ENCODE measurements at regions not wholly inside any gene's neighbourhood (a gene's known extent, or its start where the extent isn't known, plus 50 kb on each side); places are given as distances from the start of the nearest gene placed in this dataset.

- TF ChIP-seq CTCF (IDR thresholded peaks at IDR 0.05; ENCODE audit: control insufficient read depth, extremely low read depth, insufficient read depth): no peak
- no peak for DNase-seq (ENCODE audit: low read depth)
- no peak overlapping the region for H3K4me3 ChIP-seq (ENCODE audit: low read depth, low read length)
These were observed 117.4 kb upstream of the GPM6A start for GRCh38 chr4:175929441-175929840.

GRCh38 chr4:175929932-175930331 is 117.9 kb upstream of the GPM6A start:
- DNase-seq (ENCODE audit: low read depth): no peak
- no peak for TF ChIP-seq CTCF (IDR thresholded peaks at IDR 0.05; ENCODE audit: control insufficient read depth, extremely low read depth, insufficient read depth)

GRCh38 chr4:175930471-175930870 is 118.4 kb upstream of the GPM6A start:
- DNase-seq (ENCODE audit: low read depth): no peak
- H3K4me3 ChIP-seq (ENCODE audit: low read depth, low read length): no peak overlapping the region
- TF ChIP-seq CTCF (IDR thresholded peaks at IDR 0.05; ENCODE audit: control insufficient read depth, extremely low read depth, insufficient read depth): no peak

More at GRCh38 chr4:175929932-175930331, 117.9 kb upstream of the GPM6A start:
- no peak overlapping the region for H3K4me3 ChIP-seq (ENCODE audit: low read depth, low read length)

GRCh38 chr4:175932116-175932515 is 120.1 kb upstream of the GPM6A start:
- no peak for TF ChIP-seq CTCF (IDR thresholded peaks at IDR 0.05; ENCODE audit: control insufficient read depth, extremely low read depth, insufficient read depth)
- no peak overlapping the region for H3K4me3 ChIP-seq (ENCODE audit: low read depth, low read length)
- DNase-seq (ENCODE audit: low read depth): no peak

GRCh38 chr4:175934506-175934905 is 122.4 kb upstream of the GPM6A start:
- no peak for DNase-seq (ENCODE audit: low read depth)
- no peak for TF ChIP-seq CTCF (IDR thresholded peaks at IDR 0.05; ENCODE audit: control insufficient read depth, extremely low read depth, insufficient read depth)
- no peak overlapping the region for H3K4me3 ChIP-seq (ENCODE audit: low read depth, low read length)

- no peak for TF ChIP-seq CTCF (IDR thresholded peaks at IDR 0.05; ENCODE audit: control insufficient read depth, extremely low read depth, insufficient read depth)
- no peak overlapping the region for H3K4me3 ChIP-seq (ENCODE audit: low read depth, low read length)
- peak; percentile 44 for DNase-seq (ENCODE audit: low read depth)
These were observed 123.1 kb upstream of the GPM6A start for GRCh38 chr4:175935016-175935661.
